Stimulated activated CD4-positive, alpha-beta T cell treated with anti-CD3 and anti-CD28 coated beads, Interleukin-4, amount 100 ng/mL, for 48 hours (primary cell): ENCODE measurements at regions not wholly inside any gene's neighbourhood (a gene's known extent, or its start where the extent isn't known, plus 50 kb on each side); places are given as distances from the start of the nearest gene placed in this dataset.

Experiments used
- DNase-seq, 2 donors: peaks; one replicate each; pipeline ENCODE4 v3.0.0-alpha.2; 2020; ENCODE audit warnings: low read depth in 2 of 2

DNA sequence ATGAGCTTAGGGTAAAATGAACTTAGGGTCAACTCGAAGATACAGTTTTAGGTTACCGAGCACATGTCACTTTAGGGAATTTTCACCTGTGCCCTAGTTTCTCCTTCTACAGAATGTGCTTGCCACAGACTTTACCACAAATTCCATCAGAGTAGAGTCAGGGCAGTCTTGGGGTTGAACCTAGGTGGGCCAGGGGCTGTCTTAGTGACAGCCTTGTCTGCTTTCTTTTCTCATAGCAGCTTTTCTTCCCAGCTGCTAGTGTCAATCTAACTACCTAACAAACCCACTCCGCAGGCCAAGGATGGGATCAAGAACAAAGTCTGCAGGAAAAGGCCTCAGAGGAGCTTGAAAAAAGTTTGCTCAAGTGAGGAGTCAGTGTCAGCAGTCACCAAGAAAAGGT is 458.1 kb upstream of the CDH18 start:
- DNase-seq: no peak

DNA sequence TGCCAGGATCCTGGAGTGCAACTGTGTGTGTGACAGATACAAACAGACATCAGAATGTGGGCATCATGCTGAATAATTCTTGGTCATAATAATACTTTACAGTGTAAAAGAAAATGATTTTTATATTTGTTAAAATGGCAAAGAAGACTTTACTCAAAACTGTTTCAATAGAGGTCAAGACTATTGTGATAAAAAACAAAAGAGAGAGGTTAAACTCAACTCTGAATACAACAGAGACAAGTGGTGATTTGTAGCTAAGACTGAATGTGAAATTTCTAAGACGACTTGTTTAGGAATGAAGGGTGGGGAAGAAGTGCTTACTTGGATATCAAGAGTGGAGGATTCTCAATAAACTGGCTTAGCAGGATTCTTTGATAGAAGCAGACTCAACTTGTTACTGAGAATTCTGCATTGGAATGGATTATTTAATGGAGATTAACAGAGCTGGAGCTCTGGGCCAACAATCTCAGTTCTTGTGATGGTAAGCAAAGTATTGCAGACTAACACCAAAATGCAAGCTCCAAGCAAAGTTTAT is 457.4 kb upstream of the CDH18 start:
- DNase-seq: no peak

GRCh38 chr5:20434786-20435185 is 446.8 kb upstream of the CDH18 start:
- no peak for DNase-seq

- no peak for DNase-seq
Observed at GRCh38 chr5:20420991-20421595, 433.1 kb upstream of the CDH18 start.
